Endothelial cell of umbilical vein (primary cell): ENCODE measurements at regions not wholly inside any gene's neighbourhood (a gene's known extent, or its start where the extent isn't known, plus 50 kb on each side); places are given as distances from the start of the nearest gene placed in this dataset.

Source experiments
- BruUV-seq: library from RNA; stranded (reverse); fragments of 400-500 nt; replicated peaks from 2 replicates; lab custom pipeline; 2021; lab: Mats Ljungman, UMichigan
- CTCF ChIA-PET: fragments of 300-600, 350-600 bp; sonication (Branson Sonifier 250); formaldehyde crosslinking; loops from one replicate; lab custom pipeline; 2021; ENCODE audit warnings: antibody characterized with exemption, inconsistent platforms; lab: Charles Lee
- POLR2A ChIA-PET: fragments of 300-600, 350-600 bp; sonication (Branson Sonifier 250); formaldehyde crosslinking; loops from one replicate; lab custom pipeline; 2021; ENCODE audit warnings: antibody characterized with exemption, inconsistent platforms; lab: Charles Lee
- DNase-seq: peaks from one replicate; pipeline ENCODE4 v3.0.0-alpha.2; 2011; ENCODE audit warnings: low read depth, low spot score
- FAIRE-seq: peaks from 2 replicates; lab custom pipeline; 2011; peaks lifted over from hg19 to GRCh38; lab: Jason Lieb, UNC
- H2AFZ ChIP-seq: 2 replicates; pipeline ENCODE4 v1.6.0; 2012; ENCODE audit warnings: low read depth, low read length, control low read depth, inconsistent platforms
- H3K27ac ChIP-seq: 2 replicates; pipeline ENCODE4 v1.5.1; 2011; ENCODE audit warnings: low read depth, mild to moderate bottlenecking, control low read depth, low read length, moderate library complexity; ENCODE audit not compliant: insufficient read depth
- H3K27me3 ChIP-seq, 2 experiments: 2 replicates each; pipeline versions ENCODE4 v1.6.0 to v1.6.1; 2011; ENCODE audit warnings: low read length in 2 of 2, mixed read lengths in 1 of 2; ENCODE audit not compliant: control insufficient read depth in 2 of 2, insufficient read depth in 2 of 2
- H3K36me3 ChIP-seq, 2 experiments: 2 replicates in 1 of 2; 3 replicates in 1 of 2; pipeline ENCODE4 v1.5.1; 2011; ENCODE audit warnings: low read length in 2 of 2, mild to moderate bottlenecking in 1 of 2, moderate library complexity in 1 of 2; ENCODE audit not compliant: control insufficient read depth in 2 of 2, insufficient read depth in 2 of 2; ENCODE audit errors: extremely low read depth in 1 of 2
- H3K4me1 ChIP-seq: 3 replicates; pipeline ENCODE4 v1.5.1; 2011; ENCODE audit warnings: mild to moderate bottlenecking, low read length; ENCODE audit not compliant: control insufficient read depth, insufficient read depth; ENCODE audit errors: extremely low read depth
- H3K4me2 ChIP-seq: 2 replicates; pipeline ENCODE4 v1.6.1; 2011; ENCODE audit warnings: low read length, control low read depth, mixed read lengths; ENCODE audit not compliant: insufficient read depth
- H3K4me3 ChIP-seq, 3 experiments: fragments of 200-600 bp in 1 of 3; sonication (generic), shearing (Covaris generic) in 1 of 3; replicated peaks in 1 of 3; 2 replicates each; pipeline ENCODE4 v1.5.1; 2011 to 2016; ENCODE audit warnings: control low read depth in 3 of 3, low read length in 3 of 3, mild to moderate bottlenecking in 2 of 3, inconsistent platforms in 1 of 3, low read depth in 1 of 3, moderate library complexity in 1 of 3; ENCODE audit not compliant: insufficient read depth in 1 of 3
- H3K79me2 ChIP-seq: 2 replicates; pipeline ENCODE4 v1.6.0; 2012; ENCODE audit warnings: low read length, inconsistent platforms; ENCODE audit not compliant: control insufficient read depth, insufficient read depth
- H3K9ac ChIP-seq: replicated peaks from 2 replicates; pipeline ENCODE3; 2011; ENCODE audit warnings: low read length, control low read depth; ENCODE audit not compliant: insufficient read depth; ENCODE audit errors: extremely low read depth
- H3K9me1 ChIP-seq: replicated peaks from 3 replicates; pipeline ENCODE4 v1.6.0; 2011; ENCODE audit warnings: mild to moderate bottlenecking, low read length; ENCODE audit not compliant: control insufficient read depth, insufficient read depth; ENCODE audit errors: extremely low read depth
- H3K9me3 ChIP-seq: replicated peaks from 2 replicates; pipeline ENCODE4 v1.5.1; 2012; ENCODE audit warnings: low read length, inconsistent platforms; ENCODE audit not compliant: control insufficient read depth, insufficient read depth
- H4K20me1 ChIP-seq: replicated peaks from 2 replicates; pipeline ENCODE3; 2011; ENCODE audit warnings: mild to moderate bottlenecking, low read length; ENCODE audit not compliant: control insufficient read depth, insufficient read depth; ENCODE audit errors: extremely low read depth
- CTCF ChIP-seq, 2 donors: IDR thresholded peaks; 1 replicate in 1 of 2; 2 replicates in 1 of 2; pipeline ENCODE4 v1.5.1; 2011; ENCODE audit warnings: low read length in 2 of 2, mild to moderate bottlenecking in 2 of 2, moderate library complexity in 2 of 2, control low read depth in 1 of 2, inconsistent platforms in 1 of 2, low read depth in 1 of 2; ENCODE audit not compliant: insufficient read depth in 1 of 2; ENCODE audit errors: extremely low read depth in 1 of 2
- EZH2 ChIP-seq: IDR thresholded peaks from 2 replicates; pipeline ENCODE4 v1.6.1; 2012; ENCODE audit warnings: borderline replicate concordance, low read depth, mild to moderate bottlenecking, moderate library complexity, low read length, inconsistent platforms; ENCODE audit not compliant: severe bottlenecking
- FOS ChIP-seq: IDR thresholded peaks from 2 replicates; pipeline ENCODE4 v1.6.1; 2011; ENCODE audit warnings: mild to moderate bottlenecking, low read length, moderate library complexity, borderline replicate concordance; ENCODE audit not compliant: insufficient read depth
- GATA2 ChIP-seq: IDR thresholded peaks from 2 replicates; pipeline ENCODE4 v1.7.0; 2011; ENCODE audit warnings: low read depth, mild to moderate bottlenecking, moderate library complexity, mixed read lengths, low read length; ENCODE audit not compliant: insufficient read length, insufficient read depth
- JUN ChIP-seq: IDR thresholded peaks from 2 replicates; pipeline ENCODE4 v1.6.1; 2011; ENCODE audit warnings: borderline replicate concordance, low read depth; ENCODE audit not compliant: insufficient read length, insufficient read depth
- MYC ChIP-seq: IDR thresholded peaks from one replicate; pipeline ENCODE4 v1.6.1; 2011; ENCODE audit warnings: mild to moderate bottlenecking, low read depth, low read length
- POLR2A ChIP-seq: IDR thresholded peaks from 2 replicates; pipeline ENCODE4 v1.6.1; 2012; ENCODE audit warnings: low read depth, mild to moderate bottlenecking, control low read depth, low read length
- POLR2AphosphoS5 ChIP-seq: IDR thresholded peaks from 2 replicates; pipeline ENCODE4 v1.6.1; 2012; ENCODE audit warnings: low read depth, mild to moderate bottlenecking, control low read depth, low read length, moderate library complexity; ENCODE audit not compliant: insufficient read depth
- dilution Hi-C: fragments of 300-500 bp; cut with MboI; formaldehyde crosslinking; loops from one replicate; pipeline ENCODE4 v1.15.0; 2019; ENCODE audit warnings: low sequenced_read_pairs; ENCODE audit not compliant: extremely low pct_ligation_motif_present
- intact Hi-C: fragments of 100-400 bp; cut with micrococcal nuclease; formaldehyde crosslinking; loops from one replicate; pipeline ENCODE4 v1.10.0; 2022
- TF ChIP-seq, protein P1 (sequence below): IDR thresholded peaks from 2 replicates; pipeline ENCODE4 v1.6.1; 2011; ENCODE audit not compliant: insufficient read depth, insufficient read length

DNA sequence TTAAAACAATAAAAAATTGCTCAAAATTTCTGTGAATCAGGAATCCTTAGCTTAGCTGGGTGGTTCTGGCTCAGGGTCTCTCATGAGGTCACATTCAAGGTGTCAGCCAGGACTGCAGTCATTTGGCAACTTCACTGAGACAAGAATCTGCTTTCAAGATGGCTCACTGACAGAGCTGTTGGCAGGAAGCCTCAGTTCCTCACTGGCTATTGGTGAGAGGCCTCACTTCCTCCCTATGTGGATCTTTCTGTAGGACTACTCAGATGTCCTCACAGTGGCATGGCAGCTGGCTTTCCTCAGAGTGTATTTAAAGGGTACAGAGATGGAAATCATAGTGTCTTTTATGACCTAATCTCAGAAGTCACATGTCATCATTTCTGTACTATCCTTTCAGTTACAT is 785.7 kb downstream of the ADGRL2 start:
- H3K27me3 ChIP-seq: no peaks in the 10 kb centered on the region
- ChIA-PET CTCF (no interaction called here), POLR2A (no interaction called here)
- BruUV-seq: no TSS peak
- H3K9me1 ChIP-seq: no peaks in the 10 kb centered on the region
- H3K36me3 ChIP-seq: no peaks in the 10 kb centered on the region
- H3K9ac ChIP-seq: no peak overlapping the region
- DNase-seq: no peak
- H3K9me3 ChIP-seq: no peaks in the 10 kb centered on the region
- no peak overlapping the region for H3K27ac ChIP-seq
- no peaks in the 10 kb centered on the region for H3K4me1 ChIP-seq
- no peaks in the 10 kb centered on the region for H4K20me1 ChIP-seq
- H2AFZ ChIP-seq: peak overlapping the region; percentile 45
- H3K79me2 ChIP-seq: no peaks in the 10 kb centered on the region
- no peak for FAIRE-seq
- intact Hi-C loops (no loop called here), dilution Hi-C loops (no loop called here)
- H3K4me3 ChIP-seq: no peak overlapping the region
- H3K4me2 ChIP-seq: no peak overlapping the region
- no peak for TF ChIP-seq POLR2A
- no peak for TF ChIP-seq FOS
- TF ChIP-seq, protein P1, sequence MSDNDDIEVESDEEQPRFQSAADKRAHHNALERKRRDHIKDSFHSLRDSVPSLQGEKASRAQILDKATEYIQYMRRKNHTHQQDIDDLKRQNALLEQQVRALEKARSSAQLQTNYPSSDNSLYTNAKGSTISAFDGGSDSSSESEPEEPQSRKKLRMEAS: no peak
- TF ChIP-seq MYC: no peak
- TF ChIP-seq JUN: no peak
- no peak for TF ChIP-seq EZH2
- no peak for TF ChIP-seq GATA2
- no peak for TF ChIP-seq CTCF (IDR thresholded peaks at IDR 0.05; ENCODE audit: extremely low read depth in 1 of 2, insufficient read depth in 1 of 2, low read depth in 1 of 2, low read length in 2 of 2)
- TF ChIP-seq POLR2AphosphoS5: no peak
